PC-3 (cell line): ENCODE measurements at regions not wholly inside any gene's neighbourhood (a gene's known extent, or its start where the extent isn't known, plus 50 kb on each side); places are given as distances from the start of the nearest gene placed in this dataset.

Experiments
- EZH2 ChIP-seq: fragments of 300-600 bp; sonication (generic); IDR thresholded peaks from one replicate; pipeline ENCODE4 v1.6.1; 2017; ENCODE audit warnings: antibody characterized with exemption, mild to moderate bottlenecking, low read length; ENCODE audit not compliant: unreplicated experiment
- TF ChIP-seq, protein P1 (sequence below): fragments of 300-600 bp; sonication (generic); conservative IDR thresholded peaks from 2 replicates; pipeline ENCODE4 v1.5.1; 2017; ENCODE audit warnings: antibody characterized with exemption, low read depth, mild to moderate bottlenecking, low read length

GRCh38 chr9:7739595-7739994 lies 60.0 kb downstream of the DMAC1 start:
- TF ChIP-seq, protein P1, sequence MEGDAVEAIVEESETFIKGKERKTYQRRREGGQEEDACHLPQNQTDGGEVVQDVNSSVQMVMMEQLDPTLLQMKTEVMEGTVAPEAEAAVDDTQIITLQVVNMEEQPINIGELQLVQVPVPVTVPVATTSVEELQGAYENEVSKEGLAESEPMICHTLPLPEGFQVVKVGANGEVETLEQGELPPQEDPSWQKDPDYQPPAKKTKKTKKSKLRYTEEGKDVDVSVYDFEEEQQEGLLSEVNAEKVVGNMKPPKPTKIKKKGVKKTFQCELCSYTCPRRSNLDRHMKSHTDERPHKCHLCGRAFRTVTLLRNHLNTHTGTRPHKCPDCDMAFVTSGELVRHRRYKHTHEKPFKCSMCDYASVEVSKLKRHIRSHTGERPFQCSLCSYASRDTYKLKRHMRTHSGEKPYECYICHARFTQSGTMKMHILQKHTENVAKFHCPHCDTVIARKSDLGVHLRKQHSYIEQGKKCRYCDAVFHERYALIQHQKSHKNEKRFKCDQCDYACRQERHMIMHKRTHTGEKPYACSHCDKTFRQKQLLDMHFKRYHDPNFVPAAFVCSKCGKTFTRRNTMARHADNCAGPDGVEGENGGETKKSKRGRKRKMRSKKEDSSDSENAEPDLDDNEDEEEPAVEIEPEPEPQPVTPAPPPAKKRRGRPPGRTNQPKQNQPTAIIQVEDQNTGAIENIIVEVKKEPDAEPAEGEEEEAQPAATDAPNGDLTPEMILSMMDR = no peak
- no peak for TF ChIP-seq EZH2
